HEK293T (cell line): ENCODE measurements at regions not wholly inside any gene's neighbourhood (a gene's known extent, or its start where the extent isn't known, plus 50 kb on each side); places are given as distances from the start of the nearest gene placed in this dataset.

ENCODE experiments used
- CTCF ChIA-PET: fragments of 350-600 bp; formaldehyde crosslinking; extraction: SDS; loops from one replicate; lab custom pipeline; 2021; ENCODE audit warnings: antibody characterized with exemption, inconsistent platforms; lab: Yijun Ruan, JAX
- POLR2A ChIA-PET: fragments of 350-600 bp; formaldehyde crosslinking; extraction: SDS; loops from one replicate; lab custom pipeline; 2020; ENCODE audit warnings: antibody characterized with exemption, inconsistent platforms; lab: Yijun Ruan, JAX
- DNase-seq: peaks from one replicate; pipeline ENCODE4 v3.0.0; 2012; ENCODE audit warnings: mixed read lengths; ENCODE audit errors: extremely low spot score
- ARNT ChIP-seq: fragments of 450-650 bp; IDR thresholded peaks from 2 replicates; pipeline ENCODE4 v1.6.1; 2017; ENCODE audit warnings: mild to moderate bottlenecking
- BHLHE40 ChIP-seq: fragments of 450-650 bp; IDR thresholded peaks from 2 replicates; pipeline ENCODE4 v1.6.1; 2016; ENCODE audit warnings: mild to moderate bottlenecking, moderate library complexity, borderline replicate concordance
- CTBP1 ChIP-seq: fragments of 450-650 bp; IDR thresholded peaks from 2 replicates; pipeline ENCODE4 v1.6.1; 2016; ENCODE audit warnings: borderline replicate concordance
- ELF4 ChIP-seq: fragments of 450-650 bp; IDR thresholded peaks from 2 replicates; pipeline ENCODE4 v1.6.1; 2017; ENCODE audit warnings: antibody characterized with exemption
- FOXA1 ChIP-seq: fragments of 450-650 bp; IDR thresholded peaks from 2 replicates; pipeline ENCODE4 v1.6.1; 2016; ENCODE audit warnings: mild to moderate bottlenecking
- FOXK2 ChIP-seq: fragments of 450-650 bp; IDR thresholded peaks from 2 replicates; pipeline ENCODE4 v1.6.1; 2016; ENCODE audit warnings: mild to moderate bottlenecking
- FOXM1 ChIP-seq: fragments of 450-650 bp; IDR thresholded peaks from 2 replicates; pipeline ENCODE4 v1.6.1; 2017; ENCODE audit warnings: mild to moderate bottlenecking, borderline replicate concordance
- HDGF ChIP-seq: fragments of 450-650 bp; IDR thresholded peaks from 2 replicates; pipeline ENCODE4 v1.6.1; 2017; ENCODE audit warnings: antibody characterized with exemption, borderline replicate concordance
- L3MBTL2 ChIP-seq: fragments of 450-650 bp; conservative IDR thresholded peaks from 2 replicates; pipeline ENCODE4 v1.6.1; 2016; ENCODE audit warnings: mild to moderate bottlenecking
- LEF1 ChIP-seq: fragments of 450-650 bp; IDR thresholded peaks from 2 replicates; pipeline ENCODE4 v1.6.1; 2017; ENCODE audit warnings: mild to moderate bottlenecking, borderline replicate concordance
- NFRKB ChIP-seq: fragments of 450-650 bp; IDR thresholded peaks from 2 replicates; pipeline ENCODE4 v1.6.1; 2016; ENCODE audit warnings: mild to moderate bottlenecking, moderate library complexity
- SP1 ChIP-seq: fragments of 450-650 bp; IDR thresholded peaks from 2 replicates; pipeline ENCODE4 v1.6.1; 2017
- SUZ12 ChIP-seq: fragments of 450-650 bp; IDR thresholded peaks from 2 replicates; pipeline ENCODE4 v1.6.1; 2016; ENCODE audit warnings: mild to moderate bottlenecking
- TARDBP ChIP-seq: fragments of 450-650 bp; IDR thresholded peaks from 2 replicates; pipeline ENCODE4 v1.6.1; 2016
- ZNF384 ChIP-seq: fragments of 450-650 bp; IDR thresholded peaks from 2 replicates; pipeline ENCODE4 v1.6.1; 2016
- TF ChIP-seq, protein P1 (sequence below): fragments of 450-650 bp; IDR thresholded peaks from 2 replicates; pipeline ENCODE4 v1.6.1; 2016

DNA sequence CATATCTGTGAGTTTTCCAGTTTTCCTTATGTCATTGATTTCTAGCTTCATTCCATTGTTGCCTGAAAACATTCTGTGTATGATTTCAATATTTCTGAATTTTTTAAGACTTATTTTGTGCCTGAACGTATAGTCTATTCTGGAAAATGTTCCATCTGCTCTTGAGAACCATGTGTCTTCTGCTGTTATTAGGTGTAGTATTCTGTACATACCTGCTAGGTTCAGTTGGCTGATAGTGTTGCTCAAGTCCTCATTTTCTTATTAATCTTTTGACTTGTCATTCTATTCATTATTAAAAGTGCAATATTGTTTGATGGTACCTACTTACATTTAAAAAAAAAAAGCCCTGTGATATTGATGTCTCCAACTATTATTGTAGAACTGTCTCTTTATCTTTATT, 869.8 kb upstream of the MAN1A1 start:
- POLR2A ChIA-PET, result no interaction called here
- CTCF ChIA-PET, result interaction anchor here (0.7 kb wide), 1 partner anchor 39 kb away, joined by 3 read pairs; no protein-coding TSS in a partner anchor
- TF ChIP-seq CTBP1 (no peak), ZNF384 (no peak), TARDBP (no peak), FOXA1 (no peak), FOXK2 (no peak), SUZ12 (no peak), ARNT (no peak), ELF4 (no peak), NFRKB (no peak), L3MBTL2 (no peak), BHLHE40 (no peak), LEF1 (no peak), HDGF (no peak), SP1 (no peak), FOXM1 (no peak)
- TF ChIP-seq, protein P1, sequence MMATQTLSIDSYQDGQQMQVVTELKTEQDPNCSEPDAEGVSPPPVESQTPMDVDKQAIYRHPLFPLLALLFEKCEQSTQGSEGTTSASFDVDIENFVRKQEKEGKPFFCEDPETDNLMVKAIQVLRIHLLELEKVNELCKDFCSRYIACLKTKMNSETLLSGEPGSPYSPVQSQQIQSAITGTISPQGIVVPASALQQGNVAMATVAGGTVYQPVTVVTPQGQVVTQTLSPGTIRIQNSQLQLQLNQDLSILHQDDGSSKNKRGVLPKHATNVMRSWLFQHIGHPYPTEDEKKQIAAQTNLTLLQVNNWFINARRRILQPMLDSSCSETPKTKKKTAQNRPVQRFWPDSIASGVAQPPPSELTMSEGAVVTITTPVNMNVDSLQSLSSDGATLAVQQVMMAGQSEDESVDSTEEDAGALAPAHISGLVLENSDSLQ, result no peak
- DNase-seq, result no peak

DNA sequence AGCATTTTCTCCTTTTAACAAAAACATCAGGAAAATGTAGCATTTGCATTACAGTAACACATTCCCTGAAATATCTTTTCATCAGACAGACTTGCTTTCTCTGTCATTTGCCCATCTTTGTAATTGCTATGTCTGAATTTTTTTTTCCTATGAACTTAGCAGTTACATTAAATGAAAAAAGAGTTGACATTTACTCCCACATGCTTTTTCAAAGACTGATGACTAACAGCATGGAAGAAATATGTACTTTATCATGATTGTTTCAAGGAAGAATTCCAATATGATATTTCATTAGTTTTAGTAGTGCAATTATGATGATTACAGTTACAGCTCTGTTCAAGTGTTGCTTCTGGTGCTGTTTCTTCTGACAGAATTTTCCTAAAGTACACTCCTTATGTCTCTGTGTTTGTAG, 864.5 kb upstream of the MAN1A1 start:
- POLR2A ChIA-PET, result no interaction called here
- CTCF ChIA-PET, result no interaction called here
- no peak for TF ChIP-seq LEF1
- TF ChIP-seq L3MBTL2, result no peak
- no peak for TF ChIP-seq HDGF
- TF ChIP-seq BHLHE40, result no peak
- TF ChIP-seq SUZ12, result no peak
- no peak for TF ChIP-seq NFRKB
- no peak for TF ChIP-seq FOXK2
- TF ChIP-seq ARNT, result no peak
- no peak for TF ChIP-seq ZNF384
- no peak for TF ChIP-seq CTBP1
- no peak for TF ChIP-seq FOXM1
- TF ChIP-seq, protein P1, result no peak
- TF ChIP-seq TARDBP, result no peak
- no peak for TF ChIP-seq ELF4
- no peak for TF ChIP-seq FOXA1

DNA sequence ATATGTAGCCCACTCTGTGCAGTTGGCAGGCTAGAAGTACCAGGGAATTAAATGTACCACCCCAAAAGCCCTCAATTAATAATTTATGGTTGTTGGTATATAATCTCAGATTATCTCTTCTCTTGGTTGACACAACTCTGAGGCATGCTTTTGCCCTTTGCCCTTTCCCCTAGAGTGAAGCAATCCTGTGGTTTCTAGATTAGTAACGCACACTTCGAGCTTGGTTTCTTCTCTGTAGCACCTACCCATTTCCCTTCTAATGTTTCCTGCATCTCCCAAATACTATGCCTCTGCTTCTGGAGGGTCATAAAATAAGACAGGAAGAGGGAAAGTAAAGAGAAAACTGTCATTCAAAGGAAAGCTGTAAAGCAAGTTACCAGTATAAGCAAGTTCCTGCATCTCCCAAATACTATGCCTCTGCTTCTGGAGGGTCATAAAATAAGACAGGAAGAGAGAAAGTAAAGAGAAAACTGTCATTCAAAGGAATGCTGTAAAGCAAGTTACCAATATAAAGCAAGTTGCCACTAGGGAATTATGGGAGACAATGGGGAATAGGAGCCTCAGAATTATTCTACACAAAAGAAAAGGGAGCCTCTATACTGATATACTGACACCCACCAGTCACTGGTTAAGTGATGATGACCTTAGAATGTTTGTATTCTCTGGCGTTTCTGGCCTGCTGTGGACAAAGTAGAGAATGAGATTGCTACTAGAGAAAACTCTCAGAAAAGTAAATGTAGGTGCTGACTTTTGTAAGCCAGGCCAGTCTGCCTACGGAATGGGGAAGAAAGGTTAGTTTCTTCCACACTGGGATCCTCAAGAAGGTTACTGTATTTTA, 862.6 kb upstream of the MAN1A1 start:
- ChIA-PET CTCF (interaction anchor here (0.6 kb wide), 1 partner anchor 388 kb away, joined by 3 read pairs; no protein-coding TSS in a partner anchor), POLR2A (no interaction called here)
- no peak for DNase-seq
- TF ChIP-seq ZNF384, result no peak
- no peak for TF ChIP-seq SUZ12
- TF ChIP-seq TARDBP, result no peak
- TF ChIP-seq L3MBTL2, result no peak
- TF ChIP-seq ELF4, result no peak
- TF ChIP-seq LEF1, result no peak
- TF ChIP-seq ARNT, result no peak
- TF ChIP-seq SP1, result no peak
- TF ChIP-seq FOXA1, result no peak
- no peak for TF ChIP-seq NFRKB
- no peak for TF ChIP-seq FOXM1
- no peak for TF ChIP-seq CTBP1
- no peak for TF ChIP-seq FOXK2
- no peak for TF ChIP-seq HDGF
- TF ChIP-seq BHLHE40, result no peak
- TF ChIP-seq, protein P1, result no peak

More for the DNA sequence above, 864.5 kb upstream of the MAN1A1 start:
- DNase-seq, result no peak

DNA sequence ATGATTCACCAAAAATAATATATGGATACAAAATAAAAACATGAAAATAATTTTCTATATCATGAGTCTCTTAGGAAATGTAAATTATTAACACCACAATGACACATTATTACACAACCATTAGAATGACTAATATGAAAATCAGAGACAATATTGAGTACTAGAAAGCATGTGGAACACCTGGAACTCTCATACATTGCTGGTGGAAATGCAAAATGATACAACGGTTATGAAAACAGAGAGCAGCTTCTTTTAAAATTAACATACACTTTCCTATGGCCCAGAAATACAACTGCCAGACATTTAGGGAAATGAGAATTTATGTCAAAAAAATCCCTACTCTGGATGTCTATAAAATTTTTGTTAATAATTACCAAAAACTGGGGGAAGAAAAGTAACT, 853.3 kb upstream of the MAN1A1 start:
- ChIA-PET POLR2A (no interaction called here), CTCF (no interaction called here)
- TF ChIP-seq ELF4, result no peak
- no peak for TF ChIP-seq L3MBTL2
- DNase-seq, result no peak

DNA sequence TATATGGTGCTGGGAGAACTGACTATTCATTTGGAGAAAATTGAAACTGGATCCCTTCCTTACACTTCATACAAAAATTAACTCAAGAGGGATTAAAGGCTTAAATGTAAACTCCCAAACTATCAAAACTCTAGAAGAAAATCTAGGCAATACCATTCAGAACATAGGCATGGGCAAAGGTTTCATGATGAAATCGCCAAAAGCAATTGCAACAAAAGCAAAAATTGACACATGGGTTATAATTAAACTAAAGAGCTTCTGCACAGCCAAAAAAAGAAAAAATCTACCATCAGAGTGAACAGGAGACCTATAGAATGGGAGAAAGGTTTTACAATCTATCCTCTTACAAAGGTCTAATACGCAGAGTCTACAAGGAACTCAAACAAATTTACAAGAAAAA, 851.3 kb upstream of the MAN1A1 start:
- no peak for DNase-seq
- ChIA-PET POLR2A (no interaction called here), CTCF (no interaction called here)
- TF ChIP-seq L3MBTL2 (no peak), TARDBP (no peak), CTBP1 (no peak), FOXM1 (no peak), SP1 (no peak), BHLHE40 (no peak), NFRKB (no peak), FOXA1 (no peak), FOXK2 (no peak), ARNT (no peak), ZNF384 (no peak), HDGF (no peak), ELF4 (no peak), SUZ12 (no peak), LEF1 (no peak)
- TF ChIP-seq, protein P1, result no peak
